Fibroblast of pulmonary artery (primary cell): ENCODE measurements at regions not wholly inside any gene's neighbourhood (a gene's known extent, or its start where the extent isn't known, plus 50 kb on each side); places are given as distances from the start of the nearest gene placed in this dataset.
A peak's percentile ranks its signal among the peaks of the same experiment; 100 is the strongest.

Experiments
- DNase-seq: peaks from one replicate; pipeline ENCODE4 v3.0.0-alpha.2; 2010; ENCODE audit warnings: low read depth
- H3K4me3 ChIP-seq: replicated peaks from 2 replicates; pipeline ENCODE4 v1.5.1; 2011; ENCODE audit warnings: low read depth, mild to moderate bottlenecking, control low read depth, low read length, moderate library complexity
- CTCF ChIP-seq: IDR thresholded peaks from 2 replicates; pipeline ENCODE4 v1.5.1; 2011; ENCODE audit warnings: mild to moderate bottlenecking, control low read depth, low read length, inconsistent platforms; ENCODE audit errors: missing control alignments

- DNase-seq, result peak; percentile 60
- no peak for TF ChIP-seq CTCF
Measured at GRCh38 chr3:188064831-188065493, 89.0 kb upstream of the LPP start.

GRCh38 chr3:188066141-188066540 lies 87.8 kb upstream of the LPP start:
- H3K4me3 ChIP-seq, result no peak overlapping the region
- TF ChIP-seq CTCF, result no peak
- DNase-seq, result no peak

More at GRCh38 chr3:188064831-188065493, 89.0 kb upstream of the LPP start:
- H3K4me3 ChIP-seq, result no peak overlapping the region

GRCh38 chr3:188067932-188068331 lies 86.0 kb upstream of the LPP start:
- TF ChIP-seq CTCF, result no peak
- DNase-seq, result peak; percentile 65
- no peak overlapping the region for H3K4me3 ChIP-seq

GRCh38 chr3:188068342-188068741 lies 85.6 kb upstream of the LPP start:
- no peak for DNase-seq
- TF ChIP-seq CTCF, result no peak

GRCh38 chr3:188071636-188072035 lies 82.3 kb upstream of the LPP start:
- H3K4me3 ChIP-seq, result no peak overlapping the region
- no peak for TF ChIP-seq CTCF
- DNase-seq, result no peak

More at GRCh38 chr3:188068342-188068741, 85.6 kb upstream of the LPP start:
- no peak overlapping the region for H3K4me3 ChIP-seq

GRCh38 chr3:188076176-188076575 lies 77.8 kb upstream of the LPP start:
- no peak for DNase-seq
- H3K4me3 ChIP-seq, result no peak overlapping the region
- TF ChIP-seq CTCF, result no peak

- no peak for TF ChIP-seq CTCF
- no peak overlapping the region for H3K4me3 ChIP-seq
- no peak for DNase-seq
Measured at GRCh38 chr3:188077160-188077799, 76.7 kb upstream of the LPP start.
